IPS-15b (cell line): ENCODE measurements at regions not wholly inside any gene's neighbourhood (a gene's known extent, or its start where the extent isn't known, plus 50 kb on each side); places are given as distances from the start of the nearest gene placed in this dataset.

Experiments
- H3K27me3 ChIP-seq: one replicate; pipeline ENCODE4 v1.6.1; 2013; ENCODE audit warnings: low read length; ENCODE audit not compliant: control insufficient read depth, insufficient read depth
- H3K36me3 ChIP-seq: one replicate; pipeline ENCODE4 v1.6.1; 2013; ENCODE audit warnings: low read length; ENCODE audit not compliant: control insufficient read depth, insufficient read depth
- H3K4me1 ChIP-seq: one replicate; pipeline ENCODE4 v1.6.1; 2013; ENCODE audit warnings: mild to moderate bottlenecking, low read length; ENCODE audit not compliant: control insufficient read depth, insufficient read depth
- H3K4me3 ChIP-seq: one replicate; pipeline ENCODE4 v1.5.1; 2013; ENCODE audit warnings: low read depth, low read length
- H3K9ac ChIP-seq: one replicate; pipeline ENCODE4 v1.6.1; 2013; ENCODE audit warnings: low read depth, mild to moderate bottlenecking, low read length
- H3K9me3 ChIP-seq: one replicate; pipeline ENCODE4 v1.6.1; 2013; ENCODE audit warnings: mild to moderate bottlenecking, low read length; ENCODE audit not compliant: control insufficient read depth, insufficient read depth

DNA sequence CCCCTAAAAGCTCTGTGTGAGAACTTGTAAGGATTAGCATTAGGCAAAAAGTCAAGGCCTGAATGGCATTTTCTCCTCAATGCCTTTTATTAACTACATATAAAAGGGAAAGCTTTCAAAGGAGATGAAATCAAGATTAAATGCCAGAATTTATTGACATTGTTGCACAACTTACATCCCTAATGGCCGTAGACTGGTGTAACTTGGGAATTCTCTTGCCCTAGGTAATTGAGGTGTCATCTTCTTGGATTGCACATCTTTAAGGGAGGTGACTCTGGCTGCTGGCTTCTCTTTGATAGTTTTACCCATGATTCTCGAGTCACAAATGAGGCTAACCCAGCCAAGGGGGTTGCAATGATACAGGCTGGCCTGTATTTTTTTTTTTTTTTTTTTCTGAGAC, 249.1 kb downstream of the TBL1XR1 start:
- Histone ChIP-seq H3K9me3 (no peaks in the 10 kb centered on the region), H3K36me3 (no peaks in the 10 kb centered on the region), H3K4me3 (no peak overlapping the region), H3K27me3 (no peaks in the 10 kb centered on the region), H3K4me1 (no peaks in the 10 kb centered on the region), H3K9ac (no peak overlapping the region)

DNA sequence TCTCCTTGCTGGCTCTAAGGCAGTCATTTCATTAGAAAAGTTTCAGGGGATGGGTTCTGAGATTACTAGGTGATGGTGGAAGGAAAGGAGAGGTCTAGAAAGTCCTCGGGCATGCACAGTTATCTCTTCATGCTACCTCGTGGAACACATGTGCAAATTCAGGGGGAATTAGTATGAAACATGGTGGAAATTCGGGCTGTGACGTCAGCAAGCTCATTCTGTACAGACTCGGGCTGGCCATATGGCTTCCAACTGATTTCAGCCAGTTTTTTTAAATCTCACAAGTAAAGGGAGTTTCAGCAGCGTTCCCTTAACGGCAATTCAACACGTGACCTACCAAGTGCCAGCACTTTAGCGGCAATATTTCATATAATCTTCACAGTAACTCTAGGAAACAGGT, 251.1 kb downstream of the TBL1XR1 start:
- no peak overlapping the region for H3K4me3 ChIP-seq
- no peaks in the 10 kb centered on the region for H3K36me3 ChIP-seq
- no peaks in the 10 kb centered on the region for H3K9me3 ChIP-seq
- H3K9ac ChIP-seq: no peak overlapping the region
- no peaks in the 10 kb centered on the region for H3K4me1 ChIP-seq
- no peaks in the 10 kb centered on the region for H3K27me3 ChIP-seq

DNA sequence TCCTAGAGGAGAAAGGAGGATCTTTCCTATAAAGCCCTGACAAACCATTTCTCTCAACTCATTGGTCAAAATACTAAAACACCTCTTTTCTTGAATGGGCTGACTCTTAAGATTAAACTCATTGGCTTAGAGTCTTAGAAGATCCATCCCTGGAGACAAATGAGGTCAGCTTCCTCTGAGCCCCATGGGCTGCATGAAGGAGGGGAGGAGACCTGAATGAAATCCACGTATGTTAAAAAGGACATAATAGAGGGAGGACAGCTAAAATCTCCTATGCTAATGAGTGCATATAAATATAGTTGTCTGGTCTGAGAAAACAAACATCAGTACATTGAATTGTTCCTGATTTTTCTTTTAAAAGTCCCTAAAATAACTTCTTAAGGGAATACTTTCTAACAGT, 255.0 kb downstream of the TBL1XR1 start:
- no peaks in the 10 kb centered on the region for H3K4me1 ChIP-seq
- H3K9me3 ChIP-seq: no peaks in the 10 kb centered on the region
- no peaks in the 10 kb centered on the region for H3K27me3 ChIP-seq
- H3K36me3 ChIP-seq: no peaks in the 10 kb centered on the region
- no peak overlapping the region for H3K4me3 ChIP-seq
- H3K9ac ChIP-seq: no peak overlapping the region

GRCh38 chr3:176941689-176942088, 255.6 kb downstream of the TBL1XR1 start:
- no peak overlapping the region for H3K4me3 ChIP-seq
- no peaks in the 10 kb centered on the region for H3K4me1 ChIP-seq
- H3K27me3 ChIP-seq: no peaks in the 10 kb centered on the region
- no peaks in the 10 kb centered on the region for H3K36me3 ChIP-seq
- no peaks in the 10 kb centered on the region for H3K9me3 ChIP-seq
- no peak overlapping the region for H3K9ac ChIP-seq

DNA sequence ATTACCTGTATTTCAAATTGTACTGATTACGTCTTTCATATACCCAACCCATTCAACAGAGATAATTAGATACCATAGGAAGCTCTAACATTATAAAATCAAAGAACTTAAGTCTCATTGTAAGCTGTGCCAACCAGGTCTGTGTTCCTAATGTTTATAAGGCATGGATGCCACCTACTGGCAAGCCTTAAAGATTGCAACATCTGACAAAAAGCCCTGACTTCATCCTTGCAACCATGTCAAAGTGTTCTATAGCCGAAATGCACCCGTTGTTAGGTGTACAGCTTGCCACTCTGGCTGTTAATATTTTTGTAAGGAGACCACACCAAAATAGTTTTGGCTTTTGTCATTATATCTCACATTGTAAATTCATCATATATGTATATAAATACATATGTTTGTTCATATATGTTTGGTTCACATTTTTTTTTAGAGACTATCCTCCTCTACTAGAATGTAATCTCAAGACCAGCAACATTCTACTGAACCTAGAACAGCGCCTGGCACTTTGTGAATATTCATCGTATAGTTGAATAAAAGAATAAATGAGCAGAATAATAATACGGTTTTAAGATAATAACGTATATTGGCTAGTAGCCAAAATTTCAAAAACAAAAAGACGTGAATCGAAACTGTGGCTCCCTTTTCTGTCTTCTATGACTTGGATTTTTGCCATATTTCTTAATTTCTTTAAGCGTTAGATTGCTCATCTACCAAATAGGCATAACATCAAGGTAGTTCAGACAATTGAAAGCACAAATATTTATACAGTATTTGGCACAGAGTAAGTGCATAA, 258.1 kb downstream of the TBL1XR1 start:
- no peaks in the 10 kb centered on the region for H3K4me1 ChIP-seq
- H3K27me3 ChIP-seq: no peaks in the 10 kb centered on the region
- no peaks in the 10 kb centered on the region for H3K36me3 ChIP-seq
- no peak overlapping the region for H3K4me3 ChIP-seq
- no peaks in the 10 kb centered on the region for H3K9me3 ChIP-seq
- no peak overlapping the region for H3K9ac ChIP-seq

DNA sequence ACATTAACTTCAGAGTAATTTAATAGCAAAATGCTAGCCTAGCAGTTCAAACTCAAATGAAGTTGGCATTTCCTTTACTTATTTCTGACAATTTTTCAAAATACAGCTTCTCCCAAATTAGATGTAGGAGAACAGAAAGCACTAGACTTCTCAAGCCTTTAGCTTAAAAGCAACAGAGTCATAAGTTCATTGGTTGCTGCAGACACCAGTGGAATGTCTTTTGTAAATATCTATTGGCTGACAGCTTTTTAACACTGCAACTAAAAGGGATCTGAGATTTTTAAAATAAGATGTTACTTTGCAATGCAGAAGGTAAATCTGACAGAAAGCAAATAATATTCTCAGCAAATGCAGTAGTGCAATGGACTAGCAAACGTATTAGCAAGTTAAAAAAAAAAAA, 259.3 kb downstream of the TBL1XR1 start:
- H3K36me3 ChIP-seq: no peaks in the 10 kb centered on the region
- no peak overlapping the region for H3K9ac ChIP-seq
- no peak overlapping the region for H3K4me3 ChIP-seq
- no peaks in the 10 kb centered on the region for H3K4me1 ChIP-seq
- H3K27me3 ChIP-seq: no peaks in the 10 kb centered on the region
- H3K9me3 ChIP-seq: no peaks in the 10 kb centered on the region

DNA sequence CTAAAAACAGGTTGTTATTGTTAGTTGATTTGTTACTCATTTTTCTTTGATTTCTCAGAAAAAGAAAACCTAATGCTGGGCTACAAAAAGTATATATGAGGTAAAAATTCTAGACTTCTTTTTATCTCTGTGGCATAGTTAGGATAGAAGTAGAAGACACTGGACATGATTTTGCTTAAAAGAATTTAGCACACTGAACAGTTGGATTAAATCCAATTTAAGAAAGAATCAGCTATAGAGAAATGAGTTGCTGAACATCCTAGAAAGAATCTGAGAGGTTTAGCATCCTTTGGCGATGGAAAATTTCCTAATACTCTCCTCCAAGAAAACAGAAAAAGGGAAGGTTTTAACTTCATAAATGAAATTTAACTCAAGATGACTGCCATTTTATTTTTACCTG, 259.7 kb downstream of the TBL1XR1 start:
- no peaks in the 10 kb centered on the region for H3K36me3 ChIP-seq
- H3K9me3 ChIP-seq: no peaks in the 10 kb centered on the region
- H3K4me3 ChIP-seq: no peak overlapping the region
- H3K27me3 ChIP-seq: no peaks in the 10 kb centered on the region
- H3K9ac ChIP-seq: no peak overlapping the region
- H3K4me1 ChIP-seq: no peaks in the 10 kb centered on the region

DNA sequence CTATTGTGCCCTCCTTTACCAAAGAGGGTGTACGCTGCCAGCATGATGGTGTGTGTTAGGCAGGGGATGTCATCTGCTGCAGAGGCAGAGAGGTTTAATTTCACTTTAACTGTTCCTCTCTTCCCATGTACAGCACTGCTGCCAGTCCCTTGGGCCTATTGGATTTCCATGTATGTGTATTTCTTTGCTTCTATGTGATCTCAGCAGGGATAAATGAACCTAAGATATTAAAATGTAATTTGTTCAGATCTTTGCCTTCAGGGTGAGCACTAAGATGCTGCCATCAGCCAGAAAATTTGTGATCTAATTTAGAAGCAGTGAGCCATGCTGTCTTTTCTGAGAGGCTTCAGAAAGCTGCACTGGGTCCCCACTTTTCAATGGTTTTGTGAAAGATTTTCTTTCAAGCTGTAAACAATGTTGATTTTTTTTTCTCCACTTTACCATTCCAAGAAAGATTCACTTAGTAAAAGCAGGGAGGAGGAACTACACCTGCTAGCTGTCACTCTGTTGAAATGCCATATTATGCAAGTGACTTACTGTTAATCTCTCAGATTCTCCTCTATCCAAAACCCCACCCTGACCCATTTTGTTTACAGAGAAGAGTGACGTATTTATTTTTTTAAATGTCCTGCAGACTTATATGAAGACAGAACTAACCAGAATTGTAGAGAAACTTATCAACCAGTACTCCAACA, 261.9 kb downstream of the TBL1XR1 start:
- Histone ChIP-seq H3K4me1 (no peaks in the 10 kb centered on the region), H3K36me3 (no peaks in the 10 kb centered on the region), H3K9ac (no peak overlapping the region), H3K4me3 (no peak overlapping the region), H3K27me3 (no peaks in the 10 kb centered on the region), H3K9me3 (no peaks in the 10 kb centered on the region)

DNA sequence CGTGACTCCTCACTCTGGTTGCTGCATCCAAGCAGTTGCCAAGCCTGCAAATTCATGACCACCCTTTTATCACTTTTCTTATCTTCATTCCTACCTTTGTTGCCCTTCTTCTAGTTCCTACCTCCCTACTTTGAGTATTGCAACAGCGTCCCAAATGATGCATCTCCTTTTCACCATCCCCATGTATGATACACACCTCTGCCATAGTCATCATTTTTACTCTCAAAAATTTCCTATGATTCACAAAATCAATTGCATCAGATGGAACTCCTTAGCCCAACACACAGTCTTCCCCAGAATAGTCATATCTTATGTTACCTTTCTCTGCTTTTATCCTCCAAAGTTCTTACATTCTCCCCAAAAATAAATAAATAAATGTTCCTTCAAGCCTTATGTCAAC, 262.6 kb downstream of the TBL1XR1 start:
- no peak overlapping the region for H3K9ac ChIP-seq
- no peaks in the 10 kb centered on the region for H3K9me3 ChIP-seq
- no peaks in the 10 kb centered on the region for H3K4me1 ChIP-seq
- H3K36me3 ChIP-seq: no peaks in the 10 kb centered on the region
- H3K4me3 ChIP-seq: no peak overlapping the region
- no peaks in the 10 kb centered on the region for H3K27me3 ChIP-seq

GRCh38 chr3:176933704-176934103, 263.6 kb downstream of the TBL1XR1 start:
- no peaks in the 10 kb centered on the region for H3K4me1 ChIP-seq
- H3K4me3 ChIP-seq: no peak overlapping the region
- H3K36me3 ChIP-seq: no peaks in the 10 kb centered on the region
- no peaks in the 10 kb centered on the region for H3K9me3 ChIP-seq
- H3K9ac ChIP-seq: no peak overlapping the region
- no peaks in the 10 kb centered on the region for H3K27me3 ChIP-seq

DNA sequence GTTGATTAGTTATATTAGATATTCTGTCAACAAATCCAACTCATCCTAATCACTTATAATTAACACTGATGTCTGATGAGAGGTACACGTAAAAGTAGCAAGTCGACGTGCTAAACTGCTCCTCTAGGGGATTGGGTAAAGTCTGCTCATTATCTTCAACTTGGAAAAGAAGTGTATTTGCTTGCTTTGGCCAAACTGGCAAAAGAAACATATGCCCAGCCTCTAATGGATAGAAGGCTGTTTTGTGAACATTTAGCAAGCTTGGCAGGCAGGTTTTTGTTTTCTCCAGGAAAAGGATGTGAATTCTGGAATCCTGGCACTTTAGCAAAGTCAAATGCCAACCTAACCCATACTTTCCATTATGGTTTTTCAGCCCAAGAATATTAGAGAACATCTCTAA, 264.8 kb downstream of the TBL1XR1 start:
- H3K36me3 ChIP-seq: no peaks in the 10 kb centered on the region
- H3K9me3 ChIP-seq: no peaks in the 10 kb centered on the region
- H3K4me1 ChIP-seq: no peaks in the 10 kb centered on the region
- no peaks in the 10 kb centered on the region for H3K27me3 ChIP-seq
- no peak overlapping the region for H3K9ac ChIP-seq
- H3K4me3 ChIP-seq: no peak overlapping the region

- H3K9ac ChIP-seq: no peak overlapping the region
- H3K4me3 ChIP-seq: no peak overlapping the region
- no peaks in the 10 kb centered on the region for H3K36me3 ChIP-seq
- no peaks in the 10 kb centered on the region for H3K4me1 ChIP-seq
- no peaks in the 10 kb centered on the region for H3K9me3 ChIP-seq
- no peaks in the 10 kb centered on the region for H3K27me3 ChIP-seq
Observed at GRCh38 chr3:176931991-176932390, 265.3 kb downstream of the TBL1XR1 start.
